Fibroblast of mammary gland (primary cell): ENCODE measurements at regions not wholly inside any gene's neighbourhood (a gene's known extent, or its start where the extent isn't known, plus 50 kb on each side); places are given as distances from the start of the nearest gene placed in this dataset.

ENCODE experiments used
- DNase-seq: peaks from one replicate; pipeline ENCODE4 v3.0.0-alpha.2; 2010; ENCODE audit warnings: low read depth
- H3K4me3 ChIP-seq: 2 replicates; pipeline ENCODE4 v1.5.1; 2011; ENCODE audit warnings: low read depth, mild to moderate bottlenecking, low read length, moderate library complexity; ENCODE audit not compliant: control insufficient read depth
- CTCF ChIP-seq: conservative IDR thresholded peaks from 2 replicates; pipeline ENCODE4 v1.5.1; 2011; ENCODE audit warnings: low read depth, low read length, inconsistent platforms; ENCODE audit not compliant: control insufficient read depth, insufficient read depth

- H3K4me3 ChIP-seq = no peak overlapping the region
- no peak for TF ChIP-seq CTCF
- DNase-seq = no peak
Measured at GRCh38 chr12:67758521-67758920, 110.0 kb downstream of the DYRK2 start.

- H3K4me3 ChIP-seq = no peak overlapping the region
- no peak for DNase-seq
- TF ChIP-seq CTCF = no peak
Measured at GRCh38 chr12:67759829-67760228, 111.3 kb downstream of the DYRK2 start.

- H3K4me3 ChIP-seq = no peak overlapping the region
- TF ChIP-seq CTCF = no peak
- peak; percentile 41 for DNase-seq
Measured at GRCh38 chr12:67760586-67761275, 112.2 kb downstream of the DYRK2 start.

- H3K4me3 ChIP-seq = no peak overlapping the region
- no peak for TF ChIP-seq CTCF
- DNase-seq = no peak
Measured at GRCh38 chr12:67761566-67761965, 113.0 kb downstream of the DYRK2 start.

GRCh38 chr12:67764055-67764454 is 115.5 kb downstream of the DYRK2 start:
- DNase-seq = no peak
- no peak for TF ChIP-seq CTCF
- H3K4me3 ChIP-seq = no peak overlapping the region

GRCh38 chr12:67764946-67765619 is 116.5 kb downstream of the DYRK2 start:
- TF ChIP-seq CTCF = no peak
- DNase-seq = no peak
- no peak overlapping the region for H3K4me3 ChIP-seq
